Neuronal stem cell (in vitro differentiated cells): ENCODE measurements at regions not wholly inside any gene's neighbourhood (a gene's known extent, or its start where the extent isn't known, plus 50 kb on each side); places are given as distances from the start of the nearest gene placed in this dataset.

Experiments
- DNase-seq: peaks from one replicate; pipeline ENCODE4 v3.0.0-alpha.2; 2013; ENCODE audit warnings: low spot score
- H2AFZ ChIP-seq: one replicate; pipeline ENCODE4 v1.6.1; 2013; ENCODE audit warnings: mild to moderate bottlenecking, low read length, inconsistent platforms
- H2AK5ac ChIP-seq: 2 replicates; pipeline ENCODE4 v1.6.1; 2013; ENCODE audit warnings: low read depth, mild to moderate bottlenecking, inconsistent platforms, low read length, moderate library complexity, mixed read lengths
- H2BK120ac ChIP-seq: 2 replicates; pipeline ENCODE4 v1.6.1; 2013; ENCODE audit warnings: low read depth, mild to moderate bottlenecking, inconsistent platforms, low read length, moderate library complexity, mixed read lengths
- H2BK12ac ChIP-seq: one replicate; pipeline ENCODE4 v1.6.1; 2013; ENCODE audit warnings: low read length, inconsistent platforms
- H2BK15ac ChIP-seq: 2 replicates; pipeline ENCODE4 v1.6.1; 2013; ENCODE audit warnings: mild to moderate bottlenecking, low read length, inconsistent platforms, mixed read lengths
- H2BK5ac ChIP-seq: one replicate; pipeline ENCODE4 v1.6.1; 2013; ENCODE audit warnings: inconsistent platforms, mild to moderate bottlenecking, low read length, moderate library complexity
- H3K14ac ChIP-seq: one replicate; pipeline ENCODE4 v1.6.1; 2013; ENCODE audit warnings: low read length, inconsistent platforms
- H3K18ac ChIP-seq: 2 replicates; pipeline ENCODE4 v1.6.1; 2013; ENCODE audit warnings: low read length, inconsistent platforms
- H3K23ac ChIP-seq: 2 replicates; pipeline ENCODE4 v1.6.1; 2013; ENCODE audit warnings: low read depth, mild to moderate bottlenecking, mixed read lengths, low read length, inconsistent platforms; ENCODE audit not compliant: poor library complexity
- H3K27ac ChIP-seq: replicated peaks from 3 replicates; pipeline ENCODE4 v1.5.1; 2013; ENCODE audit warnings: low read length, inconsistent platforms
- H3K27me3 ChIP-seq, 3 experiments: 2 replicates each; pipeline ENCODE4 v1.6.1; 2013; ENCODE audit warnings: low read length in 3 of 3, mild to moderate bottlenecking in 2 of 3, inconsistent platforms in 1 of 3, low read depth in 1 of 3, mixed read lengths in 1 of 3, moderate library complexity in 1 of 3; ENCODE audit not compliant: control insufficient read depth in 3 of 3, insufficient read depth in 3 of 3
- H3K36me3 ChIP-seq, 2 donors: replicated peaks in 1 of 2; 2 replicates each; pipeline ENCODE4 v1.6.1; 2013; ENCODE audit warnings: low read length in 2 of 2; ENCODE audit not compliant: control insufficient read depth in 2 of 2, insufficient read depth in 2 of 2
- H3K4ac ChIP-seq: 2 replicates; pipeline ENCODE4 v1.6.1; 2013; ENCODE audit warnings: inconsistent platforms, mild to moderate bottlenecking, low read length, moderate library complexity
- H3K4me1 ChIP-seq, 2 donors: 1 replicate in 1 of 2; 2 replicates in 1 of 2; pipeline ENCODE4 v1.6.1; 2013; ENCODE audit warnings: low read length in 2 of 2, low read depth in 1 of 2; ENCODE audit not compliant: control insufficient read depth in 2 of 2, insufficient read depth in 1 of 2
- H3K4me2 ChIP-seq: one replicate; pipeline ENCODE4 v1.6.1; 2013; ENCODE audit warnings: mild to moderate bottlenecking, low read length, inconsistent platforms; ENCODE audit not compliant: insufficient read depth, poor library complexity, severe bottlenecking
- H3K4me3 ChIP-seq, 2 donors: 2 replicates each; pipeline ENCODE4 v1.5.1; 2013; ENCODE audit warnings: low read length in 2 of 2, mild to moderate bottlenecking in 2 of 2, inconsistent platforms in 1 of 2, moderate library complexity in 1 of 2
- H3K79me1 ChIP-seq: one replicate; pipeline ENCODE4 v1.6.1; 2013; ENCODE audit warnings: low read depth, mild to moderate bottlenecking, inconsistent platforms, low read length, moderate library complexity
- H3K9ac ChIP-seq: one replicate; pipeline ENCODE4 v1.6.1; 2013; ENCODE audit warnings: mild to moderate bottlenecking, low read depth, low read length, inconsistent platforms; ENCODE audit not compliant: poor library complexity
- H3K9me3 ChIP-seq, 2 donors: replicated peaks in 1 of 2; 2 replicates each; pipeline versions ENCODE3 to v1.6.1; 2013; ENCODE audit warnings: low read length in 2 of 2, mild to moderate bottlenecking in 2 of 2, inconsistent platforms in 1 of 2, low read depth in 1 of 2, mixed read lengths in 1 of 2, moderate library complexity in 1 of 2; ENCODE audit not compliant: control insufficient read depth in 2 of 2, insufficient read depth in 1 of 2
- H4K8ac ChIP-seq: one replicate; pipeline ENCODE4 v1.6.1; 2013; ENCODE audit warnings: low read depth, mild to moderate bottlenecking, inconsistent platforms, low read length, moderate library complexity
- H4K91ac ChIP-seq: one replicate; pipeline ENCODE4 v1.6.1; 2013; ENCODE audit warnings: low read length, low read depth, mild to moderate bottlenecking, inconsistent platforms; ENCODE audit not compliant: poor library complexity
- WGBS, 2 donors: extraction: QIAGEN DNeasy Blood & Tissue Kit; methylation state at CpG; one replicate each; pipeline ENCODE4 v1.1.7; 2013; ENCODE audit warnings: missing lambda C conversion rate in 2 of 2, mixed read lengths in 1 of 2; ENCODE audit not compliant: insufficient read length in 2 of 2, insufficient replicate concordance in 1 of 2; ENCODE audit errors: extremely low coverage in 2 of 2; 5-methylcytosine and 5-hydroxymethylcytosine counted together

GRCh38 chr1:48164571-48164970 is 57.9 kb upstream of the SLC5A9 start:
- H3K14ac ChIP-seq = no peak overlapping the region
- no peak overlapping the region for H4K91ac ChIP-seq
- DNase-seq = no peak

GRCh38 chr1:48160486-48161132 is 61.9 kb upstream of the SLC5A9 start:
- Histone ChIP-seq H3K4ac (no peak overlapping the region), H2BK12ac (no peak overlapping the region), H3K79me1 (no peaks in the 10 kb centered on the region), H2AFZ (no peak overlapping the region), H3K36me3 (no peaks in the 10 kb centered on the region), H3K23ac (no peak overlapping the region), H3K9me3 (no peaks in the 10 kb centered on the region), H2AK5ac (no peak overlapping the region), H3K18ac (no peak overlapping the region), H3K4me2 (no peak overlapping the region), H3K27ac (no peak overlapping the region), H2BK15ac (no peak overlapping the region), H3K4me3 (no peak overlapping the region), H3K27me3 (no peaks in the 10 kb centered on the region), H4K8ac (no peak overlapping the region), H4K91ac (no peak overlapping the region), H3K9ac (no peak overlapping the region), H3K4me1 (peaks cover 0 to 2% of the 10 kb centered on the region in 2 donors), H2BK5ac (no peak overlapping the region), H3K14ac (no peak overlapping the region), H2BK120ac (no peak overlapping the region)
- no CpG with 5 or more reads among the region's 6 CpGs for WGBS, 2 donors
- DNase-seq = no peak

More at GRCh38 chr1:48164571-48164970, 57.9 kb upstream of the SLC5A9 start:
- no peak overlapping the region for H4K8ac ChIP-seq
- H2AFZ ChIP-seq = no peak overlapping the region
- no peaks in the 10 kb centered on the region for H3K27me3 ChIP-seq
- H3K4me1 ChIP-seq = peaks cover 0 to 2% of the 10 kb centered on the region in 2 donors
- no peak overlapping the region for H3K4me2 ChIP-seq
- H3K36me3 ChIP-seq = no peaks in the 10 kb centered on the region
- no peak overlapping the region for H3K4me3 ChIP-seq
- H2AK5ac ChIP-seq = no peak overlapping the region
- no peak overlapping the region for H3K23ac ChIP-seq
- WGBS, 2 donors = no CpG with 5 or more reads among the region's 4 CpGs
- no peak overlapping the region for H3K27ac ChIP-seq
- H2BK120ac ChIP-seq = no peak overlapping the region
- no peaks in the 10 kb centered on the region for H3K9me3 ChIP-seq
- no peak overlapping the region for H3K18ac ChIP-seq
- no peaks in the 10 kb centered on the region for H3K79me1 ChIP-seq
- no peak overlapping the region for H2BK15ac ChIP-seq
- H3K9ac ChIP-seq = no peak overlapping the region
- H2BK5ac ChIP-seq = no peak overlapping the region
- H3K4ac ChIP-seq = no peak overlapping the region
- H2BK12ac ChIP-seq = no peak overlapping the region

- H4K91ac ChIP-seq = no peak overlapping the region
- no peak overlapping the region for H2BK5ac ChIP-seq
- H3K23ac ChIP-seq = no peak overlapping the region
- no peak overlapping the region for H3K4ac ChIP-seq
- WGBS, 2 donors = no CpG with 5 or more reads among the region's 2 CpGs
- H3K9me3 ChIP-seq = peaks cover 0 to 2% of the 10 kb centered on the region in 2 donors
- no peak overlapping the region for H2BK15ac ChIP-seq
- H2AFZ ChIP-seq = no peak overlapping the region
- no peaks in the 10 kb centered on the region for H3K4me1 ChIP-seq
- H3K9ac ChIP-seq = no peak overlapping the region
- no peak overlapping the region for H2AK5ac ChIP-seq
- no peaks in the 10 kb centered on the region for H3K27me3 ChIP-seq
- H3K4me2 ChIP-seq = no peak overlapping the region
- H3K4me3 ChIP-seq = no peak overlapping the region
- no peak overlapping the region for H3K18ac ChIP-seq
- no peak overlapping the region for H3K14ac ChIP-seq
- H2BK12ac ChIP-seq = no peak overlapping the region
- H3K27ac ChIP-seq = no peak overlapping the region
- no peaks in the 10 kb centered on the region for H3K79me1 ChIP-seq
- H4K8ac ChIP-seq = no peak overlapping the region
- no peak overlapping the region for H2BK120ac ChIP-seq
- DNase-seq = no peak
- no peaks in the 10 kb centered on the region for H3K36me3 ChIP-seq
Measured at GRCh38 chr1:48139275-48139674, 83.2 kb upstream of the SLC5A9 start.

- whole genome bisulfite sequencing, 2 donors = no CpG with 5 or more reads among the region's 5 CpGs
Measured at GRCh38 chr1:48127735-48128685, 94.5 kb upstream of the SLC5A9 start.

More at GRCh38 chr1:48127735-48128685, 94.5 kb upstream of the SLC5A9 start:
- Histone ChIP-seq H2AK5ac (no peak overlapping the region), H3K18ac (no peak overlapping the region), H3K4me2 (no peak overlapping the region), H3K4me1 (no peaks in the 10 kb centered on the region), H2BK15ac (no peak overlapping the region), H2BK5ac (no peak overlapping the region), H3K9ac (no peak overlapping the region), H2BK12ac (no peak overlapping the region), H3K27ac (no peak overlapping the region), H3K79me1 (no peaks in the 10 kb centered on the region), H3K36me3 (no peaks in the 10 kb centered on the region), H3K27me3 (no peaks in the 10 kb centered on the region), H3K14ac (no peak overlapping the region), H3K23ac (no peak overlapping the region), H4K8ac (no peak overlapping the region), H2AFZ (no peak overlapping the region), H3K4me3 (no peak overlapping the region), H4K91ac (no peak overlapping the region), H2BK120ac (no peak overlapping the region), H3K9me3 (no peaks in the 10 kb centered on the region), H3K4ac (no peak overlapping the region)
- no peak for DNase-seq
